ENCODE measurements at regions not wholly inside any gene's neighbourhood (a gene's known extent, or its start where the extent isn't known, plus 50 kb on each side); places are given as distances from the start of the nearest gene placed in this dataset.

DNA sequence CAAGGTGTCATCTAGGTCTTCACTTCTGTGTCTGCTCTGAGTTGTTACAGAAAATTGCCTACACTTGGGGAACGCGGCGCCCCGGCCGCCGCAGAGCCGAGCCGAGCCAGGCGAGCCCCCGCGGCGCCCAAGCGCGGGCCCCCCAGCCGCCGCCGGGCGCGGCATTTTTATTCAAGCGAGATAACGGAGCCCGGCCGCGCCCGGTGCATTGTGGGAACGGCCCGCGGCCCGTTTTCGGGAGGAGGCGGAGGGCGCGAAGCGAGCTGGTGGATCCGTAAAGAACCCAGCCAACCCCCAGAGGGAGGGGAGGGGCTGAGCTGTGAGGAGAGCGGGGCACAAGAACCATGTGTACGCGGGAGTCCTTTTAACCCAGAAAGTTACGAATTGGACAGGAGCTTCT is 191.8 kb downstream of the FTCDNL1 start:
- TF ChIP-seq, protein P1, sequence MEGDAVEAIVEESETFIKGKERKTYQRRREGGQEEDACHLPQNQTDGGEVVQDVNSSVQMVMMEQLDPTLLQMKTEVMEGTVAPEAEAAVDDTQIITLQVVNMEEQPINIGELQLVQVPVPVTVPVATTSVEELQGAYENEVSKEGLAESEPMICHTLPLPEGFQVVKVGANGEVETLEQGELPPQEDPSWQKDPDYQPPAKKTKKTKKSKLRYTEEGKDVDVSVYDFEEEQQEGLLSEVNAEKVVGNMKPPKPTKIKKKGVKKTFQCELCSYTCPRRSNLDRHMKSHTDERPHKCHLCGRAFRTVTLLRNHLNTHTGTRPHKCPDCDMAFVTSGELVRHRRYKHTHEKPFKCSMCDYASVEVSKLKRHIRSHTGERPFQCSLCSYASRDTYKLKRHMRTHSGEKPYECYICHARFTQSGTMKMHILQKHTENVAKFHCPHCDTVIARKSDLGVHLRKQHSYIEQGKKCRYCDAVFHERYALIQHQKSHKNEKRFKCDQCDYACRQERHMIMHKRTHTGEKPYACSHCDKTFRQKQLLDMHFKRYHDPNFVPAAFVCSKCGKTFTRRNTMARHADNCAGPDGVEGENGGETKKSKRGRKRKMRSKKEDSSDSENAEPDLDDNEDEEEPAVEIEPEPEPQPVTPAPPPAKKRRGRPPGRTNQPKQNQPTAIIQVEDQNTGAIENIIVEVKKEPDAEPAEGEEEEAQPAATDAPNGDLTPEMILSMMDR (IDR thresholded peaks at IDR 0.05; ENCODE audit: extremely low read depth in 1 of 2, insufficient read depth in 1 of 2, low read depth in 1 of 2, low read length in 2 of 2): no peak
- TF ChIP-seq EZH2 (IDR thresholded peaks at IDR 0.05; ENCODE audit: borderline replicate concordance, low read depth, low read length, severe bottlenecking) (no peak), POLR2A (IDR thresholded peaks at IDR 0.05; ENCODE audit: low read depth, low read length) (no peak), JUN (IDR thresholded peaks at IDR 0.05; ENCODE audit: borderline replicate concordance, insufficient read depth, insufficient read length, low read depth) (no peak)
- TF ChIP-seq, protein P2, sequence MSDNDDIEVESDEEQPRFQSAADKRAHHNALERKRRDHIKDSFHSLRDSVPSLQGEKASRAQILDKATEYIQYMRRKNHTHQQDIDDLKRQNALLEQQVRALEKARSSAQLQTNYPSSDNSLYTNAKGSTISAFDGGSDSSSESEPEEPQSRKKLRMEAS (IDR thresholded peaks at IDR 0.05; ENCODE audit: insufficient read depth, insufficient read length): no peak

Measured in endothelial cell of umbilical vein (primary cell).